ENCODE measurements at regions not wholly inside any gene's neighbourhood (a gene's known extent, or its start where the extent isn't known, plus 50 kb on each side); places are given as distances from the start of the nearest gene placed in this dataset.

GRCh38 chr5:152608458-152608857, 203.4 kb upstream of the NMUR2 start:
- no peak for TF ChIP-seq CTCF (IDR thresholded peaks at IDR 0.05; ENCODE audit: low read depth, low read length)
- Histone ChIP-seq H3K27me3 (no peaks in the 10 kb centered on the region), H3K36me3 (no peaks in the 10 kb centered on the region), H3K4me1 (no peaks in the 10 kb centered on the region), H3K4me3 (ENCODE audit: low read depth, low read length) (no peak overlapping the region), H3K9me3 (no peaks in the 10 kb centered on the region)
- DNase-seq: no peak

GRCh38 chr5:152619756-152620155, 214.7 kb upstream of the NMUR2 start:
- TF ChIP-seq CTCF (IDR thresholded peaks at IDR 0.05; ENCODE audit: low read depth, low read length): no peak
- Histone ChIP-seq H3K36me3 (no peaks in the 10 kb centered on the region), H3K27me3 (no peaks in the 10 kb centered on the region), H3K4me3 (ENCODE audit: low read depth, low read length) (no peak overlapping the region), H3K9me3 (no peaks in the 10 kb centered on the region), H3K4me1 (no peaks in the 10 kb centered on the region)
- DNase-seq: no peak

GRCh38 chr5:152622628-152623027, 217.5 kb upstream of the NMUR2 start:
- Histone ChIP-seq H3K9me3 (no peaks in the 10 kb centered on the region), H3K27me3 (no peaks in the 10 kb centered on the region), H3K4me3 (ENCODE audit: low read depth, low read length) (no peak overlapping the region), H3K4me1 (no peaks in the 10 kb centered on the region), H3K36me3 (no peaks in the 10 kb centered on the region)
- no peak for TF ChIP-seq CTCF (IDR thresholded peaks at IDR 0.05; ENCODE audit: low read depth, low read length)
- no peak for DNase-seq

GRCh38 chr5:152623951-152624350, 218.9 kb upstream of the NMUR2 start:
- H3K27me3 ChIP-seq: no peaks in the 10 kb centered on the region
- no peaks in the 10 kb centered on the region for H3K9me3 ChIP-seq
- no peak for DNase-seq
- TF ChIP-seq CTCF (IDR thresholded peaks at IDR 0.05; ENCODE audit: low read depth, low read length): no peak
- H3K4me1 ChIP-seq: no peaks in the 10 kb centered on the region
- no peak overlapping the region for H3K4me3 ChIP-seq (ENCODE audit: low read depth, low read length)
- no peaks in the 10 kb centered on the region for H3K36me3 ChIP-seq

- Histone ChIP-seq H3K4me3 (ENCODE audit: low read depth, low read length) (no peak overlapping the region), H3K9me3 (no peaks in the 10 kb centered on the region), H3K36me3 (no peaks in the 10 kb centered on the region), H3K27me3 (no peaks in the 10 kb centered on the region), H3K4me1 (no peaks in the 10 kb centered on the region)
- TF ChIP-seq CTCF (IDR thresholded peaks at IDR 0.05; ENCODE audit: low read depth, low read length): no peak
- no peak for DNase-seq
These were observed 220.6 kb upstream of the NMUR2 start for GRCh38 chr5:152625696-152626095.

GRCh38 chr5:152631221-152631620, 226.1 kb upstream of the NMUR2 start:
- no peak for TF ChIP-seq CTCF (IDR thresholded peaks at IDR 0.05; ENCODE audit: low read depth, low read length)
- Histone ChIP-seq H3K4me1 (no peaks in the 10 kb centered on the region), H3K4me3 (ENCODE audit: low read depth, low read length) (no peak overlapping the region), H3K9me3 (no peaks in the 10 kb centered on the region), H3K36me3 (no peaks in the 10 kb centered on the region), H3K27me3 (no peaks in the 10 kb centered on the region)
- no peak for DNase-seq

All from BE2C (cell line).